Forelimb muscle (tissue), 1 donor: ENCODE measurements at regions not wholly inside any gene's neighbourhood (a gene's known extent, or its start where the extent isn't known, plus 50 kb on each side); places are given as distances from the start of the nearest gene placed in this dataset.
A peak's percentile ranks its signal among the peaks of the same experiment; 100 is the strongest.

Source experiments
- DNase-seq: peaks from one replicate; pipeline ENCODE4 v3.0.0-alpha.2; 2013; ENCODE audit warnings: low read depth

GRCh38 chr9:134228649-134229048 is 64.3 kb upstream of the RNU6ATAC start:
- no peak for DNase-seq

DNA sequence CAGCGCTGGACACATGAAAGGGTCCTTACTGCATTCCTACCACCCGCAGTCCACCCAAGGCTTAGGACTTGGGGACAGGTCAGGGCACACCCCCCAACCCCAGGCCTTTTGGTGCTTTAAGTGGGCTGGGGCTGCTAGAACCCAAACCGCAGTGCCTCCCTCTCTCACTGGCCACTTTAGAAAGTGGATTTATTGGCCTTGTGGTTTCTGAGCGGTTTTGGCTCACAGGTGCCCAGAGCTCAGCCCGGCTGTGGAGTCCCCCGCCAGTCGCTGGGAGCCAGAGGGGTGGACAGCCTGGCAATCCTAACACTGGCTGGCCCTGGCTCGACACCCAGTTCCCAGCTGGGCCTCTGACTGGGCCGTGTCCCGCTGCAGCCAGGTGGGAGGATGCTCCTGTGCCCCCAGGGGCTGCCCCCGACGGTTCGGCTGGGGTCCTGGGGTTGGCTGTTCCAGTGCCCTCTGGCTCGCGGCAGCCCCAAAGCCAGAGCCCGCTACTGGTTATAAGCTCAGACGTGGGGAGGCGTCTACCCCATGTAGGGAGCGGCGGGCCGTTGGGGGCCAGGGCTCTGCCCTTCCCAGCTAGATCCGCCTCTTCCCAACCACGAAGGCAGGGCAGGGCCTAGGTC is 65.2 kb upstream of the RNU6ATAC start:
- no peak for DNase-seq

DNA sequence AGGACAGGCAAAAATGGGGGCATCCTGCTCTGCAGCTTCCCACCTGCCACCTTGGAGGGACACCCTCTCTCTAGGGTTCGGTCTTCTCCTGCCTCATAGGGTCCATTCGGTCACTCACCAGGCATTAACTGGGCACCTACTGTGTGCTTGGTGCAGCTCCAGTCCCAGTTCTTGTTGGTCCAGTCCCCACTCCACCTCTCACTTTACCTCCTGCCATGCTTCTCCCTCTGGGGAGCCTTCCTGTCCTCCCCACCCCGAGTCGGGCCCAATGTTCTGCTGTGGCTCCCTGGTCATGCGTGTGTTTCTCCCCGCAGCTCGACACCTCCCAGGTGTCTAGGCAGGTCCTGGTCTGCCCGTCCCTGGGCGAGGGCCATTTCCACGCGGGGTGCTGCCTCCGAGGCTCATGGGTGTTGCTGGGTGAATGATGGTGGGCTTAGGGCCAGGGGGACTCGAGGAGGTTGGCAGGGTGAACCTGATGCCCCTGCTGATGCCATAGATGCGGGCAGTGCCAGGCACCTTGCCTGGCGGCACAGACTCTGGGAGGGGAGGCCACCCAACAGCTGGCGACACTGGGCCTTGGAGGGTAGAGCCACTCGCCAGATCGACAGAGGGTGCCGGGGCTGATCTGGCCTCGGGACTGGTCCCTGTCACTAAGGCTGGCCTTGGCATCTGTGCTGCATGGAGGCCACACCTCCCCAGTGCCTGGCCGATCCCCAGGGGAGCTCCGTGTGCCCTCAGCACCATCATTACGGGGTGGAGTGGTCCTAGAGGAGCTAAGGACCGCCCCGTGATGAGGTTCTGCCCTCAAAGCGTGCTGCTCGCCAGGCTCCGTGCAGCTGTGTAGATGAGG is 66.0 kb upstream of the RNU6ATAC start:
- DNase-seq, result no peak

GRCh38 chr9:134230942-134231325 is 66.6 kb upstream of the RNU6ATAC start:
- no peak for DNase-seq

- no peak for DNase-seq
These were observed 67.0 kb upstream of the RNU6ATAC start for GRCh38 chr9:134231330-134231745.

- DNase-seq, result no peak
These were observed 67.4 kb upstream of the RNU6ATAC start for GRCh38 chr9:134231767-134232166.

DNA sequence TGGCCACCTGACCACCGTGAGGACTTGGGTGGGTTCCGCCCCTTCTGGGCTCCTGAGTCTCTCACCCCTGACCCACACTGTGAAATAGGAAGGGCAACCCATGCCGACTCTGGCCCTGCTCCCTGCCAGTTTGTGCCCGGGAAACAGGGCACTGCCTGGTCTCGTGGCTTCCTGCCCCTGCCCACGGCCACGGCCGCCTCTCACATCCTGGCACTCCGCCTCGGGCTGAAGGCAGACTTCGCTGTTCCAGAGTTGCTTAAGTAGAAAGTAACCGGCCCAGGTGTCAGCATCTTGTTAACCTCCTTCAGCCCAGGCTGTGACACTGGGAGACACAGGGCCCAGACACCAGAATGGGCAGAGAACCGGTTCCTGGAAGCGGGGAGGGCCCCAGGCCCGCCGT is 68.7 kb upstream of the RNU6ATAC start:
- no peak for DNase-seq

DNA sequence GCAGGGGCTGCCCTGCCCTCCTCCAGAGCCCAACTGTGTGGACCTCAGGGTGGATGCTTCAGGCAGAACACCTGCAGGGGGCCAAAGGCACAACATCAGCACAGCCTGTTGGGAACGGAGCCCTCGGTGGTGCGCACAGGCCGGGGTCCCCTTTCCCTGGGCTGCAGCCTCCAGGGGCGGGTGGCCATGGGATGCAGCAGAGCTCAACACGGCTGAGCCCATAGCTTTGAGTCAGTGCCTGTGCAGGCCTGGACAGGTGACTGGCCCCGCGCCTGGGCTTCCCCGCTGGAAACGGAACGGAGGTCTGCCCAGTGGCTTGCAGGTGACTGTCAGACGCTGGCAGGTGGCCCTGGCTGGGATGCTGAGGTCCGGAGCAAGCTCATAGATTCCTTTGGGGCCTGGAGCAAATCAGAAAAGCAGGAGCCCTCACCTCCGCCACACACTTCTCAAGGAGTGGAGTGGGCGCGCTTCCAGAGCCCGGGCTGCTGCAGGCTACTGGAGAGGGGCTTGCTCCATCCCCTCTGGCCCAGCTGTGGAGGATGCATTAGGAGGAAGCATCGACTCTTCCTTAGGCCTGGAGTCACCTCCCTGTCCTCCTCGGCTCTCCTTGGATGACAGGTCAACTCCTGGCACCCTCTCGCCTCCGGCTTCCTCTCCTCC is 69.8 kb upstream of the RNU6ATAC start:
- no peak for DNase-seq

DNA sequence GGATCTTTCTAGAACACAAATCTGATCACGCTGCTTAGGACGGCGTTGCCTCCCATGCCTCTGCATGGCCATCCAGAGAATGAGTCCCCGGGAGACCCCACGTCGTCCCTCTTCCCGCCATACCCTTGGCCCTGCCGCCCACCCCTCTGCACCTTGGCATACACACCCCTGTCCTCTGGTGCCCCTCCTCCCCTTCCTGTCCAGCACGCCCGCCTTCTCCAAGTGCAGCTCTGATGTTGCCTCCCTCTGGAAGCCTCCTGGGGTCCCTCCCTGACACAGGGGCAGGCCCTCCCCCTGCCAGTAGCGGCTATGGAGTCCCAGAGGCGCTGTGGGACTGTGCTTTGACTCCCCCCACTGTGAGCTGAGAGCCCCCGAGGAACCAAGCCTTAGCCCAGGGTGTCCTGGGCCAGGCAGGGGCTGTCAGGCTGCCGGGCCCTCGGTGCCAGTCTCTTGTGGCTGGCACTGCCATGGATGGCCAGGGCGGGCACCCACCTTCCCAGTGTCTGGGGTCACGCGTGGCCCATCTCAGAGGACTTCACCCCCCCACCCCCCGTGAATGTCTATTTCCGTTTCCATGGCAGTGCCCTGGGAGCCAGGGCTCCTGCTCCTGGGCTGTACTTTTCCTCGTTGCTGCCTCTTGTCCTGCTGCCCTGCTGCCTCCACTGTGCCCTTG is 70.5 kb upstream of the RNU6ATAC start:
- DNase-seq, result no peak

DNA sequence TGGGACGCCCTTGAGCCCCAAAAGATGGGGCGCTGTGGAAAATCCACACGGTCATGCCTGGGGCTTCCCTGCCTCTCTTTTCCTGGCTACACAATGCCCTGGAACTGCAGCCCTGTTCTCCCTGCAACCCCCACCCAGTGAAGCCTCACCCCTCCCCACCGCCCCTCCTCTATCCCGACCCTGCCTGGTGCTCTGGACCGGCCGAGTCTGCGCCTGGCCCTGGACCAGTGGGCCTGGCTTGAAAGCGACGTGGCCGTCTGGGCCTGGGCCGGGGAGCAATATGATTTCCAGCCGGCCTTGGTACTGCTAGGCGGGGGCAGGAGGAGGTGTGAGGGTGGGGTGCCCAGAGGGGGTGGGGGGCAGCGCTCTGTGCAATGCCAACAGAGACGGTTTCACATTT is 71.0 kb upstream of the RNU6ATAC start:
- no peak for DNase-seq

- DNase-seq, result no peak
These were observed 71.6 kb upstream of the RNU6ATAC start for GRCh38 chr9:134236001-134236421.

GRCh38 chr9:134236935-134237629 is 72.7 kb upstream of the RNU6ATAC start:
- no peak for DNase-seq

DNA sequence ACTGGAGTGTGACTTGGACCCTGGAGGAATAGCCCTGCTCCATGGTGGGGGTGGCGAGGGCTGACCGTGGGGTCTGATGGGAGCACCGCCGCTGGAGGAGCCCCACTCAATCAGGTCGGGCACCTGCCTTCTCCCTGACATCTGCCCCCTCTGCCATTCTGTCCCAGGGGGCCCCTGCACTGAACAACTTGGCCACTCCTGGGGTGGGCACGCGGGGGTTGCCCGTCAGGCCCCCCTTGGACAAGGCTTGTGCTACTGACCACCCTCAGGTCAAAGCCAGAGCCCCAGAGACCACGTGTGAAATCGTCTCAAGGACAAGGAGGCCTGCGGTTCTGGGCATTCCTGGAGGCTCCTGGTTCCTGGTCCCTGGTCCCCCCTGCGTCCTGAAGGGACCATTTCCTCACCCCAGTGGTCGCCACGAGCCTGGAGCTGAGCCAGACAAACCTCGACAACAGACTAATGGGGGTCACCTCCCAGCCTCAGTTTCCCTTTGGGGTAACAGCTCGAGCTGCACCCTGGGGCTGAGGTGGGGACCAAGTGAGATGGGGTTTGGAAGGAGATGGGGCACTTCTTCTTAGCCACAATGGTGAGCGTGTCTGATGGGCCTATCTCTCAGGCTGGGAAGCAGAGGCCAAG is 73.4 kb upstream of the RNU6ATAC start:
- DNase-seq, result no peak

DNA sequence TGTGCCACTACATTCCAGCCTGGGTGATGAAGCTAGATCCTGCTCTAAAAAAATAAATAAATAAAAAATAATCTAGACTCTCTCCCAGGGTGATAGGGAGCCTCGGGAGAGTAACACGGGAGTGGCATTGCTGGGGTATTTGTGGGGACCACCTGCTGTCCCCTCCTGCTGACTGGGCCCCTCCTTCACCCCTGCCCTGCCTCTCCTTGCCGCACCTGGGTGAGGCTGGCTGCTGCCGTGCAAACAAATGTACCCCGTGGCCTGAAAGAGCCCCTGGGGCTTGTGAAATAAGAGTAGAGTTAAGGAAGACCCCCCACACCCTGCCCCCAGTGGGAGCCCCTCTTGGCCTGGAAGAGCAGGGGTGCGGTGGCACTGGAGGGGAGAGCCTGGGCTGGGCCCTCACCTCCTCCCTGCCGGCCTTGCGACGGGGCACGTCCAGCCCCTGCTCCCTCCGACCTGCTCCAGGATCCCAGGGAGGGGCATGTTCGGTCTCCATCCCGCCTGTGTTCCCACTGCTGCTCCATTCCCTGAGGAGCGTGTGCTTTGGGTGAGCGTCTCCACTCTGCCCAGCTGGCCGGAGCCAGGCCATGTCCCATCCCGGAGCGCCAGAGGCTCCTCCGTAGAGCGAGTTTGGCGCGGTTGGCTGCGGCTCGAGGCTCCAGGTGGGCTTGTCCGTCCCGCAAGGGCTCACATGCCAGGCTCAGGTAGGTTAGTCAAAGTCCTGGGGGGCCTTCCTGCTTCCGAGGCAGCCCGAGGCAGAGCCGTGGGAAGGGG is 75.0 kb upstream of the RNU6ATAC start:
- DNase-seq, result no peak

GRCh38 chr9:134239939-134240338 is 75.6 kb upstream of the RNU6ATAC start:
- no peak for DNase-seq

DNA sequence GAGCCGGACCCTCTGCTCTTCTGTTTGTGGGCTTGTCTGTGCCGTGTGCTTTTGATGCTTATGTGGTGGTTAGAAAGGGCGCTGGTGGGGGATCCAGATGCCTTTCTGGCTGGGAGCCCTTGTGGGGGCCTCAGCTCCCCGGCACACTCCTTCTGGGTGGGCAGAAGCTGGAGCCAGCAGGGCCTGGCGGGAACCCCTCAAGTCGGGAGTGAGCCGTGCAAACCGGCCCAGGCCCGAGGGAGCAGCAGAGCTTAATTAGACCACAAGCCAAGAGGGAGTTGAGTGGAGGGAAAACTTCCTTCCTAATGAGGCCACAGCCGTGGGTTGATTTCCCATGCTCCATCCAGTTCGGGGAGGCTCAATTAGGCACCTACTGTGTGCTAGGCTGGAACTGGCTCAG is 76.0 kb upstream of the RNU6ATAC start:
- DNase-seq, result no peak

GRCh38 chr9:134242706-134243105 is 78.3 kb upstream of the RNU6ATAC start:
- DNase-seq, result no peak

GRCh38 chr9:134243778-134244467 is 79.6 kb upstream of the RNU6ATAC start:
- peak; percentile 26 for DNase-seq

GRCh38 chr9:134245179-134245578 is 80.8 kb upstream of the RNU6ATAC start:
- no peak for DNase-seq
